NOMO-1 (cell line): ENCODE measurements at regions not wholly inside any gene's neighbourhood (a gene's known extent, or its start where the extent isn't known, plus 50 kb on each side); places are given as distances from the start of the nearest gene placed in this dataset.
"Not testable (repeated sequence)": the region's sequence is repeated elsewhere in the genome, so short reads cannot be mapped to it uniquely, and the experiment has no call there.

Source experiments
- DNase-seq, 2 experiments: peaks; one replicate each; lab custom pipeline; 2025; ENCODE audit not compliant: unreplicated experiment in 2 of 2; lab: John Stamatoyannopoulos, UW

GRCh38 chr2:88396209-88396608, 56.3 kb downstream of the FOXI3 start:
- DNase-seq = no peak

- DNase-seq = no peak
Observed at GRCh38 chr2:88377641-88377991, 74.9 kb downstream of the FOXI3 start.

- no peak for DNase-seq
Observed at GRCh38 chr2:88372042-88372441, 80.5 kb downstream of the FOXI3 start.

- not testable (repeated sequence) for DNase-seq
Observed at GRCh38 chr2:88365408-88365807, 87.1 kb downstream of the FOXI3 start.

- DNase-seq = no peak
Observed at GRCh38 chr2:88355486-88355885, 97.0 kb downstream of the FOXI3 start.

- DNase-seq = no peak
Observed at GRCh38 chr2:88351249-88351601, 101.3 kb downstream of the FOXI3 start.

GRCh38 chr2:88350331-88351248, 101.9 kb downstream of the FOXI3 start:
- peak; percentile 1 to 17 for DNase-seq

- no peak for DNase-seq
Observed at GRCh38 chr2:88345842-88346241, 106.7 kb downstream of the FOXI3 start.

GRCh38 chr2:88342749-88343148, 109.7 kb downstream of the FOXI3 start:
- DNase-seq = no peak

GRCh38 chr2:88334418-88334817, 118.1 kb downstream of the FOXI3 start:
- DNase-seq = no peak

- DNase-seq = no peak
Observed at GRCh38 chr2:88331239-88331638, 121.3 kb downstream of the FOXI3 start.

GRCh38 chr2:88329815-88330603, 122.5 kb downstream of the FOXI3 start:
- no peak for DNase-seq

GRCh38 chr2:88321449-88322248, 130.8 kb downstream of the FOXI3 start:
- no peak for DNase-seq

GRCh38 chr2:88320076-88320773, 132.3 kb downstream of the FOXI3 start:
- no peak for DNase-seq

- no peak for DNase-seq
Observed at GRCh38 chr2:88318956-88319330, 133.6 kb downstream of the FOXI3 start.

GRCh38 chr2:88318071-88318955, 134.2 kb downstream of the FOXI3 start:
- DNase-seq = no peak

GRCh38 chr2:88310787-88311186, 140.6 kb downstream of the THNSL2 start:
- DNase-seq = no peak

- peak; percentile 2 to 20 for DNase-seq
Observed at GRCh38 chr2:88307817-88308216, 137.7 kb downstream of the THNSL2 start.

- DNase-seq = no peak
Observed at GRCh38 chr2:88303865-88304264, 133.7 kb downstream of the THNSL2 start.

GRCh38 chr2:88296247-88296646, 126.1 kb downstream of the THNSL2 start:
- no peak for DNase-seq
